SK-N-SH (cell line): ENCODE measurements at regions not wholly inside any gene's neighbourhood (a gene's known extent, or its start where the extent isn't known, plus 50 kb on each side); places are given as distances from the start of the nearest gene placed in this dataset.

Experiments used
- POLR2AphosphoS5 ChIP-seq: IDR thresholded peaks from 2 replicates; pipeline ENCODE4 v1.6.1; 2012; ENCODE audit warnings: low read depth, low read length
- RCOR1 ChIP-seq: fragments of 150-350 bp; IDR thresholded peaks from 2 replicates; pipeline ENCODE4 v1.6.1; 2017; ENCODE audit warnings: antibody characterized with exemption, low read length

DNA sequence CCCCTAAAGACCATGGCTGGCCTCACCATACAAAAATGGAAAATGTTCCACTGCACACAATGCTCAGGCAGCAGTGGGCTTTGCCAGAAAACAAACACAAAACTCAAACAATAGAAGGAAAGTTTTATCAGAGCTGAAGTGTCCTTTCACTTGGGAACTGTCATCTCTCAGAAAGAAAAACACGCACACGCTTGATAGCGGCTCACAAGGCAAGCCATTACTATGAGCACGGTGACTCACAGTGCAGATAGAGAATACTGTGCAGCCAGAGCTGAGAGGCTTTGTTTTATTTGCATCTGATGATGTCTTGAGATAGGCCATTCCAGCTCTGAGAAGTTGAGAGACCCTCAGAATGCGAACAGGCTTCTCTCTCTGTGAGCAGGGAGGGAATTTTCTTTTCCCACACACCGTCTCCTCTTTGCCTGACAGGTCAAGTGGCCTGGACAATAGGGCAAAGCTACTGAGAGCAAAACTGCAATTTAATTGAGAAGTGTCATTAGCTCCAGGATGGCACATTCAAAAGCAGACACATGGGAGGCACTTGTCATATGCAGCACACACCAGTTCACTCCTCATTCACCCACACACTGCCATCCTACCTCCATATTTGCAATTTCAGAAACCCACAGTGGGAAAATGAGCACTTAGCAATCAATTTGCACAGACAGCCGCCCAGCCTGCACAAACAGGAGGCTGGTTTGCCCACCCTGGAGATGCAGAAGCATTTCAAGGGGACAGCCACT is 236.6 kb downstream of the SS18 start:
- TF ChIP-seq RCOR1 (no peak), POLR2AphosphoS5 (no peak)
